NCI-H1417 (cell line): ENCODE measurements at regions not wholly inside any gene's neighbourhood (a gene's known extent, or its start where the extent isn't known, plus 50 kb on each side); places are given as distances from the start of the nearest gene placed in this dataset.
"Not testable (repeated sequence)": the region's sequence is repeated elsewhere in the genome, so short reads cannot be mapped to it uniquely, and the experiment has no call there.

Experiments used
- DNase-seq, 3 experiments: peaks; one replicate each; lab custom pipeline; 2025; lab: John Stamatoyannopoulos, UW

DNA sequence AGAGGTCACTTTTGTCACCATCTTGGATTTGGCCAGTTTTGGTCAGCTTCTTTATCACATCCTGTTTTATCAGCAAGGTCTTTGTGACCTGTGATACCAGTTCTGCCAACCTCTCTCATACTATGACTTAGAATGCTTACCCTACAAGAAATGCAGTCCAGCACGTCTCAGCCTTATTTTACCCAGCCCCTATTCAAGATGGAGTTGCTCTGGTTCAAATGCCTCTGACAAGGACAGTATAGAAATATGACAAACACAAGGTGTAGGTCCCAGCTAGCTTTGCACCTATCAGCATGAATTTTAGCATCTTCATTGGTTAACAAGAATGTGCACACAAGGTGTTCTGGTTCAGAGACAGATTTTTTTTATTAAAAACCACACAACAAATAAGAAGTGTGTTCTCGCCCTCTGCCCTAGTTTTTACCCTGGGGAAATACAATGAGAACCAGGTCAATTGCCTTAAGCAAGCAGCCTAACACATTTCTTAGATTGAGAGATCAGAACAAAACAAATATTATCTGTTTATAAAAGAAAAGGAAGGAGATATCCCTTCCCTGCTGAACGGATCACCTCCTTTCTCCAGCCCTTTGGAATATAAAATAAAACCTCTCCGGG lies 962.3 kb upstream of the PRKX start:
- no peak for DNase-seq

DNA sequence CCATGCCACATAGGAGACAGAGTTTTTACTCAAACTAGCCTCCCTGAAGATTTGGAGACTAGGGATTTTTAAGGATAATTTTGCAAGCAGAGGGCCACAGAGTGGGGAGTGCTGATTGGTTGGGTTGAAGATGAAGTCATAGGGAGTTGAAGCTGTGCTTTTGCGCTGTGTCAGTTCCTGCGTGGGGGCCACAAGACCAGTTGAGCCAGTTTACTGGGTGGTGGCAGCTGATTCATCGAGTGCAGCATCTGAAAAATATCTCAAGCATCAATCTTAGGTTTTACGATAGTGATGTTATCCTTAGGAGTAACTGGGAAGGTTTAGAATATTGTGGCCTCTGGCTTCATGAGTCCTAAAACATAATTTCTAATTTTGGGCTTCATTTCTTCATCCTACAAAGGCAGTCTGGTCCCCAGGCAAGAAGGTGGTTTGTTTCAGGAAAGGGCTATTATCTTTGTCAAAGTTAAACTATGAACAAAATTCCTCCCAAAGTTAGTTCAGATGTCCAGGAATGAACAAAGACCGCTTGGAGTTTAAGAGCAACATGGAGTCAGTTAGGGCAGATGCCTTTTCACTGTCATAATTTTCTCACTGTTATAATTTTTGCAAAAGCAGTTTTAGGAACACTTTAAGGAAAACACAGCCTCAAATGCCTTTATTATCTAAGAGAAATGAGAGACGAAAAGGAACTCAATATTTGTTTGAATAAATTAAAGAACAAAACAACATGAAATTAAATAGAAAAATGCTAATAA lies 960.8 kb upstream of the PRKX start:
- no peak for DNase-seq

DNA sequence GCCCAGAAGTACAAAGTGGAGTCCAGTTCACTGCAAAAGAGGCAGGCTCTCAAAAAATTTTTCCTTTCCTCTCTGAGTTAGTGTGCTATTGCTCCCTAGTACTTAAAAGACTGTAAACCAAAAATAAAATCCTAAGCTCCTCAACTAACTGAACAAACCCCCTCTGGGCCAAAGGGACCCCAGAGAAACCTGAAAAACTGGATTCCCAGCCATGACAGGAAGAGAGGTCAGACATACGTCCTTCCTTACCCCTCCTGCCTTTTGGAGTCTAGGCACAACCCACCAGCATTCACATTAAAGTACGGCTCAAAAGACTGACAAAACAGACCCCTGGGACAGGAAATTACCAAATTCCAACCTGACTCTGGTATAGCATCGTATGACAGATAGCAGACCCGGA lies 957.9 kb upstream of the PRKX start:
- DNase-seq: no peak

DNA sequence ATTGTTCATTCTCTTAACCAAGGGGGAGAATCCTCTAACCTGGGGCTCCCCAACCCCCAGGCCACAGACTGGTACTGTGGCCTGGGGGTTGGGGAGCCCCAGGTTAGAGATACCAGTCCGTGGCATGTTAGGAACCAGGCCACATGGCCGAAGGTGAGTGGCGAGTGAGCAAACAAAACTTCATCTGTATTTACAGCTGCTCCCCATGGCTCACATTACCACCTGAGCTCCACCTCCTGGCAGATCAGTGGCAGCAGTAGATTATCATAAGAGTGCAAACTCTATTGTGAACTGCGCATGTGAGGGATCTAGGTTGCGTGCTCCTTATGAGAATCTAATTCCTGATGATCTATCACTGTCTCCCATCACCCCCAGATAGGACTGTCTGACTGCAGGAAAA lies 957.2 kb upstream of the PRKX start:
- DNase-seq: no peak

DNA sequence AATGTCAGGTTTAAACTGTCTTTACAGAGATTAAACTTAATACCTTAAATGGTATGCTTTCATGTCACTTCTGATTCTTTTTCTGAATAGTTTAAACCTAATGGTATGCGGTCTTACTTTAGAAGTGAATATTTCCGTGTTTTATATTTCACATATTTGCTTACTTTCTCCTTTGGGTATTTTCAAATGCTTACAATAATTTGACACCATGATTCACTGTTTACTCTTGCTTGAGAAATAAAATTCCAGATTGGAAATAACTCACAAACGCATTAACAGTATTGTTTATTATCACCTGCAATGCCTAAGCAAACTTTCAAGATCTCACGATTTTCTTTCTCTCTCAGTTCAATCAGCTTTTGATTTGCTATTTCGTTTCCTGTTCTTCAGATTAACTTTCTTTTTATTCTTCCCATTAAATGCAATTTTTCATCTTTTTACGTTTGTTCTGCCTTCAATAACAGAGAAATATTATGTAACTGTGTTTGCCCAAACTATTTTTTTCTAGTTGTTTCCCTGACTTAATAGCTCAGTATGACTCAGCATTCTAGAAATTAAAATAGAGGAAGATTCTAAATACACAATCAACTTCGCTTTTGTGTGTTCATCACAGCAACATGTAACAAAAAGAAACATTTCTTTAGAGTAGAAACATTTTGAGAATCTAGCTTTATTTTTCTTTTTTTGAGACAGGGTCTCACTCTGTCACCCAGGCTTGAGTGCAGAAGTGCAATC lies 955.5 kb upstream of the PRKX start:
- DNase-seq: no peak

DNA sequence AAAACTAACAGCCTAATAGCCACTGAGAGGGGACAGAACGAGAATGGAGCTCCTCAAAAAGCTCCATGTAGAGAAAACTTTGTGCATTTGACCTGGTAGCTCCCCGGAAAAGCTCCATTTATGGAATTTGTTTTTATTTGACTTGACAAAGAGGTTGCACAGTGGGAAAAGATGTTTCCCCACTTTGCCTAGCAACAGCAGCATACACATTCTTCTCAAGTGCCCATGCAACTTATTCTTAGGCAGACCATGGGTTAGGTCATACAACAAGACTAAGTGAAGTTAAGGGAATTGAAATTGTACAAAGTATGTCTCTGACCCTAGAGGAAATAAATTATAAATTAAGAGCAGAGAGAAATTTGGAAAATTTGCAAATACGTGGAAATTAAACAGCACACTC lies 949.6 kb upstream of the PRKX start:
- DNase-seq: peak in 1 of 3 experiments; percentile 26

DNA sequence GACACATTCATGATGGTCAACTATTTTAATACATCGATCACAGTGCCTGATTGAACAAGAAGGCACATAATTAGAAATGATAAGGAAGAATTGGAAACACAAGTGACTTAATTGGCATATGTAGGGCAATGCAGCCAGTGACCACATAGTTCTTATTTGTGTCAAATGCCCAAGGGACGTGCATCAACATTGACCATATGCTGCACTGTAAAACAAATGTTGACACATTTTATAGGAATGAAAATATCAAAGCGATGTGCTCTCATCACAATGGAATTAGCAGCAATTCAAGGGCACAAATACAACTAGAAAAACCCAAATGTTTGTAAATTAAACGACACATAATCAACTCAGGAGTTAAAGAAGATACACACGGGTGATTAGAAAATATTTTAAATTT lies 948.3 kb upstream of the PRKX start:
- DNase-seq: no peak

DNA sequence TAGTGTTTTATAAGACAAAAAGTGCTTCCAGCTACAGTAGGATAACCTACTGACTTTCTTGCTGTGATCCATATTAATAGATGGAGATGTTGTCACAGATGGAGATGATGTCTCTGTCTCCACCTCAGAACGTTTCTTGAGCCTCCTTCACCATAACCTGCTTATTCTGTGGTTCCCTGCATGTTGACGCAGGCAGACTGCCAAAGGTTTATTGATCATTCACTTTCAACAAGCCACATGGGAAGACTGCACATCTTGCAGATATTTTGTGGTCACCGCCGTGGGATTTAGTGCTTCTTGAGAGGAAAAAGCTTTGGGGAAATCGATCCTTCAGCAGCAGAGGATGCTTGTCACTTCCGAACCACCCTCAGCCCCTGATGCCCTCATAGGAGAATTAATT lies 943.0 kb upstream of the PRKX start:
- peak in 1 of 3 experiments; percentile 52 for DNase-seq

DNA sequence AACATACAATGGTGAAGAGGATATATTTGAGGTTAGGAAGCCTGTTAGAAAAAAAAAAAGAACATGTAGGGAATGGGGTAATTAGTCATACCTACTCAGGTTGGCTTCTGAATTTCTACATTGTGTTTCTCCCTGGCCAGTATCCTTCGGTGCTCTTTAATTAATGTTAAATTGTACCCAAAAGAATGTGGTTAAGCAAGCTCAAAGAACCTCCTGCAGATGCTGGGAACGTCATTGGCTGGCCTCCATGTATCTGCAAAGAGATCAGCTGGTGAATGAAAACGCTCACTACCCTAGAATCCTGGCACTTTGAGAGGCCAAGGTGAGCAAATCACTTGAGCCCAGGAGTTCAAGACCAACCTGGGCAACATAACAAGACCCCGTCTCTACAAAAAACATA lies 942.3 kb upstream of the PRKX start:
- DNase-seq: no peak

DNA sequence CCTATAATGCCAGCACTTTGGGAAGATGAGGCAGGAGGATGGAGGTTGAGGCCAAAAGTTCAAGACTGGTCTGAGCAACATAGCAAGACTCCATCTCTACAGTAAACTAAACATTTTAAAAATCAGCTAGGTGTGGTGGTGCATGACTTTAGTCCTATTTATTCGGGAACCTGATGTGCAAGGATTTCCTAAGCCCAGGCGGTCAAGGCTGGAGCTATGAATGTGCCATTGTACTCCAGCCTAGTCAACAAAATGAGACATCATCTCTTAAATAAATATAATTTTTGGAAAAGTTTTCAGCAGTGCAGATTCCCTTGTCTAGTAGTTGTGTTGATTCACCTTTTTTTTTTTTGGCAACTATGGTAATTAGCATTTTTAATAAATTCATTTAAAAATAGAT lies 928.7 kb upstream of the PRKX start:
- no peak for DNase-seq

DNA sequence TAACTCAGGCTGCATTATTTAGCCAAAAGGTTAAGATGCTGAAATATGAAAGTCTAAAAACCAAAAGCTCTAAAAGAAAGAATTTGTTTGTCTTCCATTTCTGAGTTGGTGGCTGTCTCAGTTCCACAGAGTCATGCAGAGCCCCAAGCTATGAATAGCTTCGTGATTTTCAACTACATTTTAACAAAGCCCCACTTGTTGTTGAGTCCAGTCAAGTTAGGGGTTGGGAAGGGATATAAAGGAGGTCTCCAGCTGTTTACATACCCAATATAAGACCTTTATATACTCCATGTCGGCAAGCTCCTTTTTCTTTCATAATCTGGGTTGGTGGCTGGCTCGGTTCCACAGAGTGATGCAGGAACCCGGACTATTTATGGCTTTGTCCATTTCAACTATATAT lies 924.6 kb upstream of the PRKX start:
- DNase-seq: no peak

DNA sequence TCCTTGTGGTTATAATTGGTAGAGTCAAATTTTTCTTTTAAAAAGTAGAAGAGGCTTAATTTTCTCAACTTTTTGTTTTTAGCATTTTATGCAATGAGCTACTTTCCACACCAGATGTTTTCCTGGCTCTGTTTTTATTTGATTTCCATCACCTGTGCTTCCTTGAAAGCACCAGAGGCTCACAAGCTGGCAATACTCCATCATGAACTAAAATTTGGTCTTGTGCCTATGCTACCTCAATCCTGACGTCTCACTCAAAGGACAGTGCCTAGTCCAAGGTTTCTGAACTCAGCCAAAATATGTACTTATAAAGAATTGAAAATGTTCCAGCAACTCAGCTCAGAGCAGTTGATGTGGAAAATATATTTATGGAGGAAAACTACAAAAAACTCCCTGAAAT lies 914.0 kb upstream of the PRKX start:
- DNase-seq: no peak

DNA sequence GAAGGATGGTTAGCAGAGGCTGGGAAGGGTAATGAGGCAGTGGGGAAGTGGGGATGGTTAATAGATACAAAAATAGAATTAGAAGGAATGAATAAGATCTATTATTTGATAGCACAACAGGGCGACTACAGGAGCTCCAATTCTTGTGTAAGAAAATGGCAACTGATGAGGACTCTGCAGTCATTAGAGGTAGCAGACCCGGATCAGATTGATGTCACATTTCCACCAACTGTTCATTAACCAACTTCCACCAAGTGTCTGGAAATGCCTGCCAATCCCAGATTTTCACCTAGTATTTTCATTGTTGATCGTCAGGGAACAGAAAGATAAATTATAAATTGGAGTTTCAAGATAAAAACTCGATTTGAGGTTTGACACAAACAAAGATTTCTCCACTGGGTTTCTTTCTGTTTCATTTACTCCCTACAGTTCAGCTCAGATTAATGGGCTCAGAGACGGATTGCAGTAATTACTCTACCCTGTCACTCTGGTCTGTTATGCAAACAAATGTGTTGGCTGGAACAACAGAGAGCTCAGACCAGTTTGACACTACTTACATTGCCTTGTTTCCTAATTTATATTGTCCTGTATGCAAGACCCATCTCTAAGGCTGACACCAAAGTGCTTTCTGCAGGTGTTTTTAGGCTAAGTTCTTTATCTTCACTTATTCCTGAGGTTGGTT lies 909.2 kb upstream of the PRKX start:
- peak in 2 of 3 experiments; percentile 42 to 75 for DNase-seq

DNA sequence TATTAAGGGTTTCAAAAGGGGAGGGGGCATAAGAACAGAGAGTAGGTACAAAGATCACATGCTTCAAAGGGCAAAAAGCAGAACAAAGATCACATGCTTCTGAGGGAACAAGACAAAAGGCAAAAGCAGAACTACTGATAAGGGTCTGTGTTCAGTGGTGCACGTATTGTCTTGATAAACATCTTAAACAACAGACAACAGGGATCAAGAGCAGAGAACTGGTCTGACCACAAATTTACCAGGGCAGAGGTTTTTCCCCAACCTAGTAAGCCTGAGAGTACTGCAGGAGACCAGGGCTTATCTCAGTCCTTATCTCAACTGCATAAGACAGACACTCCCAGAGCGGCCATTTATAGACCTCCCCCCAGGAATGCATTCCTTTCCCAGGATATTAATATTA lies 900.2 kb upstream of the PRKX start:
- DNase-seq: not testable (repeated sequence)

DNA sequence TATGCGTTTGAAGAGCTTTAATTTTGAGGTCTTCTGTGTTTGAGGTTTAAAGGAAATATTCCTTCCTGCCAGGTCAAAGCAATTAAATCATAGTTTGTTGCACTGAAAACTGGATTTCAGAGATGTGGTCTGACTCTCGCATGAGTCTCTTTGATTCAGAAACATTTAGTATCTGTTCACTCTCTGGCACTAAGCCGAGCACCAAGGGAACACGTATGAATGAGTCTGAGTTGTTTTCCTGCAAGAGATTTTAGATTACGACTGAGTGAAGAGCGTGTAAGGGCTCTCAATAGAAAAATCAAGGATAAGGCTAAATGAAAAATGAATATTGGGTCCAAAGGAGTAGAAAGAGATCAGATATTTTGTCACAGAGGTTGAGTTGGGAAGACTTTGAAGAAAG lies 875.4 kb upstream of the PRKX start:
- no peak for DNase-seq

DNA sequence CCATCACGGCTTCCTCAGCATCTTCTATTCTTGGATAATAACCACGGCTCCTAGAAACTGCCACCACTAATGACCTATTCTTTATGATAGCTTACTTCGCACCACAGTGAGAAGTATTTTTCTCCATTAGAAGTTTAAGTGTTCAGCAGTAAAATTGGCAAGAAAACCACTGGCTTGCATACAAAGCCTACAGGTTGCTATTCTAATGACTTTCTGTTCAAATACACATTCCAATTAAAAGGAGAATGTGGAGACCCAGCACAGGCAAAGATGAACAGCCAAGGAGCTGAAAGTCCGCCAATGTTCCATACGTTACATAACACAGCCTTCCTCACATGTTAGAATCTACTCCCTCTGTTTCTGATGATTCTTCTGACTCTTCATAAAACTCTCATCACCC lies 875.0 kb upstream of the PRKX start:
- no peak for DNase-seq

DNA sequence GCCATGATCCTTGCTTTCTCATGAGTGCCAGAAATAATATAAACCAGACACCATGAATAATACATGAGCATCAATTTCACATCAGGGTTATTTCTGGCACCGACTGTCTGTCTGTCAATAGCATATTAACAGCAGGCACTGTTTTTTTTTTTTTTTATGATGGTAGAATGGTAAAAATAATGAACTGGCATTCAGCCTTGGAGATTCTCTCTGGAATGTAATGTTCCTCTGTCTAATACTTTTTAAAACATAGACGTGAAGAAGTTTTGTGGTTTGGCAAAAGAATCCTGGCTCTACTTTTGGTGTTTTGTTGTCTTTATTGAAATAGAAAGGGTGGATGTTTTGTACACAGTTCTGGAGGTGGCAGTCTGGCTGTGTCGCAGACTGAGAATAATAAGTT lies 874.6 kb upstream of the PRKX start:
- DNase-seq: peak in 1 of 3 experiments; percentile 18

DNA sequence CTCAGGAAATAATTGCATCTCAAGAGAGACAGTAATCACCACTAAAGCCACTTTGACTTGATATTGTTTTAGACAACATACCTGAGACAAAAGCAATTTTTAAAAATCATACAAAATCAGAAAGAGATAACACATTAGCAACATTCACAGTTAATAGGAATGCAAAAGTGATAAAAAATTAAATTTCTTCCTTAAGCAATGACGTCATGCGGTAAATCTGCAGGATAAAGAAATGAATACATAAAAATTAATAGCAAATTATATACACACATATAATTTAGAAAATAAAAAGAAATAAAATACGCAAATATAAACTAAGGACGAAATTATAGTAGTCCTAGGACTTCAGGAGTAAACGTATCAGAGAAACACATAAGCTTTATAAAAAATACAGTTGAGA lies 866.5 kb upstream of the PRKX start:
- no peak for DNase-seq

DNA sequence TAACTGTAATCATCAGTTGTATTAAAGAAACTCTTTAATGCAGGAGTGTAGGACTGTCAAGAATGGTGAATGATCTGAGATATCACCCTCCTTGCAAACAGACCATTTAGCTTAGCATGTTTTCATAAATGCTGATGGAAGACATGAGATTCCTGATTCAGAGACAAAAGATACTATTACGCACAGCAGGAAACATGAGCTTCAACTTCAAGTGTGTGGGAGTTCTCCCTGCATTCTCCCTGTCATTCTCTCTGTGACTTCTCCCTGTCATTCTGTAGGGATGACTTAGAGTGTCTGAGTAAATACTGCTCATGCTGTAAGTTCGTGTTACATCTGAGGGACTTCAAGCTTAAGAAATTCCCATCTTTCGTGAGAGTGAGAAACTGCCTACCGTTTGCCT lies 866.0 kb upstream of the PRKX start:
- peak in 1 of 3 experiments; percentile 57 for DNase-seq

DNA sequence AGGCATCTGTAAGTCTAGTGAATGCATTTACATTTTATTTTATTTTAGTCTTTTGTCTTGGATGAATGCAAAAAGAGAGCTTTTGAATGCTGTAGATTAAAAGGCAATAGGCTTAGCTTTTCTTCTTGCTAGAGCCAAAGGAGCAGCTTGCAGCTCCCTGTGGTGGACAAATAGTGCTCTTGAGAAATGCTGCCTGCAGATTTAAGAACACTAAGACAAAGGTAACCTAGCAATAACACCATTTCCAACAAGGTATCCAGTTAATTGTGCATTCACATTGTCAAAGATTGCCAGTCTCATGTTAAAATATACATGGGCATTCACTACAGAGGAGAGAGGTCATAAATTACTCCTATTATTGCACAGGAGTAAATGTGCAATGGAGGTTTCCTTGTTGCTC lies 859.2 kb upstream of the PRKX start:
- peak; percentile 48 to 93 (median 90) for DNase-seq

DNA sequence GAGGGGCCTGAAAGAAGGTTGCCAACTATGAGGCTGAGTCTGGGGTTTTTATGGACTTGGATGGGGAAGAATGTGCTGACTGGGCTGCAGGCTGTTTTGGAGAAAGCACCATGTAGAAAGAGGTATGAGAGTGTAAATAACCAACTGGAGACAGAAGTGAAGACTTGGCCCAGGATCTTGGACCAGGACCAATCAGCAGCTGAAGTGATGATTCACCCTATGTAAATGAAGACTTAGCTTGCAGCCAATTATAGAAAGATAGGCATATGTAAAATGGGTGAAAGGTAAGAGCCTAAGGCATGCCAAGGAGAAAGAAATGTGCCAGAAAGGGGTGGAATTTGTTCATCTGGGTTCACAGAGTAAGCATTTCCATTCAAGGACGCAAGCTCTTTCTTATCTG lies 856.7 kb upstream of the PRKX start:
- no peak for DNase-seq

DNA sequence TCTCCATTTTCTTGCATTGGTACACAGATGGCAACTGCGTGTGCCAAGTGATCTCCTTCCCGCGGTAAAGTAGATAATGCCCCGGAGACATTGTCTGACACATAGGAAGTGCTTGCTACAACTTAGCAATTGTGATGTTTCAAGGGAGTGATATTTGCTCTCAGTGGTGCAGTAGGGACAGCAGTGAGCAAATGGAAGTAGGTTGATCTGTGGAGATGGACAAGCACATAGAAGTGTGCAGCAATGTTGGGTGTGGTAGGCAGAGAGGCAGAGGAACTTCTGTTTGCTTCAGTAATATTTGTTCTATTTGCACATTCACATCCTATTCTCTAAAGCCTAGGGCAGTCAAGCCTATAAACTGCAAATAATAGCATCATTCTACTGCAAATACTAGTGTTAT lies 846.7 kb upstream of the PRKX start:
- no peak for DNase-seq

DNA sequence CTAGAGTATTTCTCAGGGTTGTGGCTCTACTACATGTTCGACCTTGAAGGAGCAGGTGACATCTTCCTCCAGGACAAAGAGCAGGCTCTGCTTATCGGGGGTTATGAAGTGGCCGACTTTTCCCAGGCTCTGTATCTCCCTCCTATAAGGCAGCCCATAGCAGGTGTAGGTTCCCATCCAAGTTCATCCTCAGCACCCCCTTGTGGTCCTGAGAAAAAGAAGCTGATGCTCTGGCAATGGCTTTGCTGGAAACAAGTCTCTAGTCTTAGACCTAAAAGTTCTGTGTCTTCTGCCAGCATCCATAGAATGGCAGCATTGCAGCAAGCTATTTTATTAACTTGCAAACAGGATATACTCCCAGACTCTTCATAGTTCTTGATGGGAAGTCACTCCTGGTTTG lies 836.6 kb upstream of the PRKX start:
- DNase-seq: peak in 2 of 3 experiments; percentile 4 to 47
